ENCODE measurements at regions not wholly inside any gene's neighbourhood (a gene's known extent, or its start where the extent isn't known, plus 50 kb on each side); places are given as distances from the start of the nearest gene placed in this dataset.

DNA sequence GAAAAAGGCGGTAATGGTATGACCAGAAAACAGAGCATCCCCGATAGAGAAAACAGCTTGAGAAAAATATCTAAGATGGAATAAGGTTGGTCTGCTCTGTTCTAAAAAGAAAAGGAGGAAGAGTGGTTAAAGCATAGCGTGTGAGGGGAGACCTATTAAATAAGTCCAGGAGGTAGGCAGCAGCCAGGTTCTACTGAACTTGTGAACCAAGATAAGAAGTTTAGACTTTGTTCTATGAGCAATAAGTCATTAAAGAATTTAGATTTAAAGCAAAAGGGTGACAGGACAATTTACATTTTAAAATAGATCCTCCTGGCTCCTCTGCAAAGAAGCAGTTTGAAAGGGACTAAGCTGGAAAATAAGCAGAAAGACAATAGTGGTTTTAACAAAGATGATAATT, 81.3 kb upstream of the COX7C start:
- Histone ChIP-seq H3K23ac (ENCODE audit: insufficient read length) (no peak overlapping the region), H3K27ac (ENCODE audit: low read depth, low read length) (no peak overlapping the region), H2BK12ac (ENCODE audit: low read depth, low read length) (no peak overlapping the region), H4K20me1 (replicated peaks in 1 of 2; ENCODE audit: control insufficient read depth in 1 of 2, insufficient read depth in 2 of 2, low read length in 2 of 2) (no peaks in the 10 kb centered on the region), H2BK120ac (replicated peaks; ENCODE audit: low read depth, low read length) (no peak overlapping the region), H3K27me3 (replicated peaks in 1 of 4; ENCODE audit: control insufficient read depth in 3 of 4, extremely low read depth in 1 of 4, insufficient read depth in 3 of 4, low read length in 3 of 4) (no peaks in the 10 kb centered on the region), H3K4me1 (replicated peaks in 1 of 4; ENCODE audit: control insufficient read depth in 3 of 4, insufficient read depth in 4 of 4, low read length in 3 of 4) (no peaks in the 10 kb centered on the region), H3K9me3 (ENCODE audit: insufficient read depth in 2 of 2, low read depth in 1 of 2, low read length in 1 of 2) (no peaks in the 10 kb centered on the region), H3K4ac (replicated peaks; ENCODE audit: insufficient read length, low read depth, low read length) (no peak overlapping the region), H3K18ac (ENCODE audit: extremely low read depth, low read length) (no peak overlapping the region), H3K36me3 (ENCODE audit: control insufficient read depth in 2 of 4, insufficient read depth in 4 of 4, low read length in 3 of 4) (no peaks in the 10 kb centered on the region), H3K9ac (replicated peaks in 1 of 4; ENCODE audit: extremely low read depth in 1 of 4, low read depth in 3 of 4, low read length in 3 of 4) (no peak overlapping the region), H3K79me1 (ENCODE audit: low read depth, low read length) (no peaks in the 10 kb centered on the region), H2BK5ac (ENCODE audit: low read depth, low read length) (no peak overlapping the region), H3K79me2 (ENCODE audit: control insufficient read depth in 1 of 2, insufficient read depth in 2 of 2, low read length in 2 of 2) (no peaks in the 10 kb centered on the region), H4K5ac (ENCODE audit: insufficient read length, low read depth, low read length) (no peak overlapping the region), H2BK20ac (ENCODE audit: low read length) (no peak overlapping the region), H3K4me2 (ENCODE audit: insufficient read depth in 1 of 2, low read depth in 2 of 2, low read length in 2 of 2) (no peak overlapping the region), H4K91ac (replicated peaks; ENCODE audit: insufficient read length, low read length) (no peak overlapping the region), H2BK15ac (ENCODE audit: low read length) (no peak overlapping the region), H3K23me2 (ENCODE audit: low read depth, low read length) (no peaks in the 10 kb centered on the region), H4K8ac (ENCODE audit: extremely low read depth, insufficient read depth, low read length) (no peak overlapping the region), H2AFZ (ENCODE audit: low read length) (no peak overlapping the region), H3K14ac (ENCODE audit: insufficient read length) (no peak overlapping the region), H3K56ac (replicated peaks; ENCODE audit: insufficient read length, low read depth, low read length) (no peak overlapping the region), H3K4me3 (ENCODE audit: extremely low read depth in 1 of 4, insufficient read depth in 2 of 4, low read depth in 3 of 4, low read length in 4 of 4) (no peak overlapping the region), H2AK5ac (ENCODE audit: low read depth, low read length) (no peak overlapping the region)
- no peak for TF ChIP-seq CBX5 (IDR thresholded peaks at IDR 0.05; ENCODE audit: low read depth, low read length)
- no peak for TF ChIP-seq JUN (IDR thresholded peaks at IDR 0.05; ENCODE audit: low read depth, low read length)
- TF ChIP-seq PHF8 (conservative IDR thresholded peaks at IDR 0.05; ENCODE audit: low read depth, low read length) = no peak
- no peak for TF ChIP-seq TBP (IDR thresholded peaks at IDR 0.05; ENCODE audit: low read depth, low read length)
- no peak for TF ChIP-seq RXRA (IDR thresholded peaks at IDR 0.05; ENCODE audit: insufficient read depth, low read depth, low read length)
- TF ChIP-seq NANOG (IDR thresholded peaks at IDR 0.05; ENCODE audit: insufficient read depth, low read depth, low read length, poor library complexity, severe bottlenecking) = no peak
- no peak for TF ChIP-seq SP2 (IDR thresholded peaks at IDR 0.05; ENCODE audit: low read length)
- no peak for TF ChIP-seq KDM1A (IDR thresholded peaks at IDR 0.05; ENCODE audit: borderline replicate concordance, low read length)
- no peak for TF ChIP-seq RNF2 (IDR thresholded peaks at IDR 0.05; ENCODE audit: borderline replicate concordance, low read depth, low read length, missing control alignments, poor library complexity, severe bottlenecking)
- 92% methylated on average over 3 of the region's 3 CpGs; no CpG with 5 or more reads in 1 of the 2 experiments for WGBS, 2 experiments (ENCODE audit: extremely low coverage in 1 of 2, insufficient coverage in 1 of 2, insufficient read length in 1 of 2, insufficient replicate concordance in 2 of 2, low coverage in 1 of 2, low lambda C conversion rate in 2 of 2, missing lambda C conversion rate in 1 of 2)
- DNase-seq (ENCODE audit: low read depth in 1 of 2, low spot score in 2 of 2) = no peak
- POLR2A ChIA-PET (ENCODE audit: partially characterized antibody) = no interaction called here
- CTCF ChIA-PET (ENCODE audit: partially characterized antibody) = interaction anchor here (0.9 to 1.2 kb wide), 2 partner anchors 30 to 360 kb away, joined by 3 to 4 read pairs; no protein-coding TSS in a partner anchor
- no peak for FAIRE-seq

Measured in H1 (cell line).